Liver (tissue), 8 donors: ENCODE measurements at regions not wholly inside any gene's neighbourhood (a gene's known extent, or its start where the extent isn't known, plus 50 kb on each side); places are given as distances from the start of the nearest gene placed in this dataset.

Experiments used
- DNase-seq: peaks from one replicate; pipeline ENCODE4 v3.0.0-alpha.2; 2017; ENCODE audit warnings: low spot score
- H3K27ac ChIP-seq, 2 donors: one replicate each; pipeline ENCODE4 v1.7.0; 2013; ENCODE audit warnings: inconsistent platforms in 2 of 2, low read length in 2 of 2, control low read depth in 1 of 2, low read depth in 1 of 2, mild to moderate bottlenecking in 1 of 2
- H3K27me3 ChIP-seq, 4 donors: one replicate each; pipeline versions ENCODE4 v1.6.1 to v1.7.0; 2013; ENCODE audit warnings: low read length in 3 of 4, inconsistent platforms in 1 of 4, mild to moderate bottlenecking in 1 of 4, moderate library complexity in 1 of 4; ENCODE audit not compliant: control insufficient read depth in 4 of 4, insufficient read depth in 4 of 4
- H3K36me3 ChIP-seq, 4 donors: one replicate each; pipeline versions ENCODE4 v1.6.1 to v1.7.0; 2013; ENCODE audit warnings: low read length in 3 of 4, mild to moderate bottlenecking in 3 of 4, low read depth in 1 of 4, moderate library complexity in 1 of 4; ENCODE audit not compliant: control insufficient read depth in 4 of 4, insufficient read depth in 3 of 4
- H3K4me1 ChIP-seq, 4 donors: one replicate each; pipeline versions ENCODE4 v1.6.1 to v1.7.0; 2013; ENCODE audit warnings: low read length in 3 of 4, mild to moderate bottlenecking in 3 of 4, moderate library complexity in 1 of 4; ENCODE audit not compliant: control insufficient read depth in 4 of 4, insufficient read depth in 4 of 4
- H3K4me3 ChIP-seq, 3 donors: one replicate each; pipeline versions ENCODE4 v1.6.1 to v1.7.0; 2013; ENCODE audit warnings: low read length in 3 of 3, control low read depth in 1 of 3, low read depth in 1 of 3, mild to moderate bottlenecking in 1 of 3
- H3K9ac ChIP-seq, 2 donors: one replicate each; pipeline ENCODE4 v1.7.0; 2013; ENCODE audit warnings: low read length in 2 of 2, mild to moderate bottlenecking in 2 of 2, moderate library complexity in 2 of 2, control low read depth in 1 of 2, low read depth in 1 of 2
- H3K9me3 ChIP-seq, 4 donors: one replicate each; pipeline versions ENCODE4 v1.6.1 to v1.7.0; 2013; ENCODE audit warnings: low read length in 3 of 4; ENCODE audit not compliant: control insufficient read depth in 4 of 4
- ATF3 ChIP-seq: IDR thresholded peaks from 2 replicates; pipeline ENCODE4 v1.6.1; 2016; ENCODE audit warnings: antibody characterized with exemption
- EGR1 ChIP-seq, 2 donors: IDR thresholded peaks; 2 replicates each; pipeline ENCODE4 v1.6.1; 2016 to 2018; ENCODE audit warnings: antibody characterized with exemption in 2 of 2, low read depth in 2 of 2
- FOXA1 ChIP-seq: IDR thresholded peaks from 2 replicates; pipeline ENCODE4 v1.6.1; 2016; ENCODE audit warnings: antibody characterized with exemption
- FOXA2 ChIP-seq: IDR thresholded peaks from 2 replicates; pipeline ENCODE4 v1.6.1; 2016; ENCODE audit warnings: antibody characterized with exemption
- GABPA ChIP-seq, 2 donors: IDR thresholded peaks in 1 of 2; conservative IDR thresholded peaks in 1 of 2; 2 replicates each; pipeline ENCODE4 v1.6.1; 2016; ENCODE audit warnings: antibody characterized with exemption in 2 of 2, mild to moderate bottlenecking in 1 of 2, moderate library complexity in 1 of 2
- HNF4A ChIP-seq, 2 donors: conservative IDR thresholded peaks; 2 replicates each; pipeline ENCODE4 v1.6.1; 2016; ENCODE audit warnings: antibody characterized with exemption in 2 of 2, mild to moderate bottlenecking in 2 of 2
- HNF4G ChIP-seq: IDR thresholded peaks from 2 replicates; pipeline ENCODE4 v1.6.1; 2016; ENCODE audit warnings: antibody characterized with exemption
- JUND ChIP-seq, 2 donors: IDR thresholded peaks; 2 replicates each; pipeline ENCODE4 v1.6.1; 2016; ENCODE audit warnings: antibody characterized with exemption in 2 of 2
- NR2F2 ChIP-seq: IDR thresholded peaks from 2 replicates; pipeline ENCODE4 v1.6.1; 2016; ENCODE audit warnings: antibody characterized with exemption
- RAD21 ChIP-seq, 2 donors: IDR thresholded peaks; 2 replicates each; pipeline ENCODE4 v1.6.1; 2016; ENCODE audit warnings: antibody characterized with exemption in 2 of 2, mild to moderate bottlenecking in 2 of 2
- RXRA ChIP-seq, 2 donors: IDR thresholded peaks; 2 replicates each; pipeline ENCODE4 v1.6.1; 2017 to 2018; ENCODE audit warnings: antibody characterized with exemption in 2 of 2, mild to moderate bottlenecking in 1 of 2
- SP1 ChIP-seq: IDR thresholded peaks from 2 replicates; pipeline ENCODE4 v1.6.1; 2018; ENCODE audit warnings: antibody characterized with exemption, mild to moderate bottlenecking
- TAF1 ChIP-seq: conservative IDR thresholded peaks from 2 replicates; pipeline ENCODE4 v1.6.1; 2016; ENCODE audit warnings: antibody characterized with exemption, mild to moderate bottlenecking
- YY1 ChIP-seq: IDR thresholded peaks from 2 replicates; pipeline ENCODE4 v1.6.1; 2016; ENCODE audit warnings: antibody characterized with exemption, mild to moderate bottlenecking
- ZBTB33 ChIP-seq: IDR thresholded peaks from 2 replicates; pipeline ENCODE4 v1.6.1; 2016; ENCODE audit warnings: antibody characterized with exemption
- WGBS: extraction: QIAGEN DNeasy Blood & Tissue Kit; methylation state at CpG from one replicate; pipeline ENCODE4 v1.1.7; 2013; 5-methylcytosine and 5-hydroxymethylcytosine counted together
- TF ChIP-seq, protein P1 (sequence below): IDR thresholded peaks from 2 replicates; pipeline ENCODE4 v1.6.1; 2016; ENCODE audit warnings: antibody characterized with exemption, mild to moderate bottlenecking
- TF ChIP-seq, protein P2 (sequence below): fragments of 150-350 bp; IDR thresholded peaks from 2 replicates; pipeline ENCODE4 v1.5.1; 2017; ENCODE audit warnings: improper control_type of control experiment, low read depth, low read length; ENCODE audit not compliant: missing input control
- TF ChIP-seq, protein P3 (sequence below): IDR thresholded peaks from 2 replicates; pipeline ENCODE4 v1.6.1; 2016; ENCODE audit warnings: antibody characterized with exemption
- donor health status: healthy.
- donor health status: healthy.
- donor health status: healthy.
- donor health status: healthy.
- donor health status: healthy.

DNA sequence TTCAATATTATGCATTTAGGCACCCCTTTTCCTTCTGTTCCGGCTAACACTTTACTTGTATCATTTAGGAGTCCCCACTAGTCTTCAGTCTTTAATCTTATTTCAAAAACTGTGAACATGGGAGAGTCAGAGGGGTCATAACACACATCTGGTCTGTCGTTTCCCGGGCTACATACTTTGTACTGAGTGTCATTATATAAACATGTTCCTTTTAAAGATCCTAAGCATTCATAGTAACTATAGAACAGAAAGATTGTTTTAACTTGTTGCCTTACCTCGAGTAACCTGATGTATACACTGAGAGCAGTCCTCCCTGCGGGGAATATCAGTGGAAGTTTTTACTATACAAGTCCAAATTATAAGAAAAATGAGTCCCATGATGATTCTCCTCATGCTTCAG, 78.2 kb upstream of the VEPH1 start (continued):
- TF ChIP-seq FOXA1 (no peak), FOXA2 (no peak), JUND (IDR thresholded peaks at IDR 0.05) (no peak)

- DNase-seq, result no peak
- whole genome bisulfite sequencing, result 76% methylated on average over 3 of the region's 3 CpGs
- Histone ChIP-seq H3K27ac (no peak overlapping the region), H3K4me1 (no peaks in the 10 kb centered on the region), H3K9ac (no peak overlapping the region), H3K4me3 (no peak overlapping the region), H3K9me3 (no peaks in the 10 kb centered on the region), H3K36me3 (no peaks in the 10 kb centered on the region), H3K27me3 (no peaks in the 10 kb centered on the region)
- TF ChIP-seq YY1 (no peak), FOXA2 (no peak), TAF1 (no peak), FOXA1 (no peak), GABPA (IDR thresholded peaks at IDR 0.05 in 1 of 2, conservative IDR thresholded peaks at IDR 0.05 in 1 of 2) (no peak), ATF3 (no peak), EGR1 (IDR thresholded peaks at IDR 0.05; ENCODE audit: low read depth in 2 of 2) (no peak), HNF4G (no peak), SP1 (no peak), JUND (IDR thresholded peaks at IDR 0.05) (no peak), NR2F2 (no peak), RAD21 (IDR thresholded peaks at IDR 0.05) (no peak), RXRA (IDR thresholded peaks at IDR 0.05) (no peak), ZBTB33 (no peak), HNF4A (conservative IDR thresholded peaks at IDR 0.05) (no peak)
- TF ChIP-seq, protein P1, sequence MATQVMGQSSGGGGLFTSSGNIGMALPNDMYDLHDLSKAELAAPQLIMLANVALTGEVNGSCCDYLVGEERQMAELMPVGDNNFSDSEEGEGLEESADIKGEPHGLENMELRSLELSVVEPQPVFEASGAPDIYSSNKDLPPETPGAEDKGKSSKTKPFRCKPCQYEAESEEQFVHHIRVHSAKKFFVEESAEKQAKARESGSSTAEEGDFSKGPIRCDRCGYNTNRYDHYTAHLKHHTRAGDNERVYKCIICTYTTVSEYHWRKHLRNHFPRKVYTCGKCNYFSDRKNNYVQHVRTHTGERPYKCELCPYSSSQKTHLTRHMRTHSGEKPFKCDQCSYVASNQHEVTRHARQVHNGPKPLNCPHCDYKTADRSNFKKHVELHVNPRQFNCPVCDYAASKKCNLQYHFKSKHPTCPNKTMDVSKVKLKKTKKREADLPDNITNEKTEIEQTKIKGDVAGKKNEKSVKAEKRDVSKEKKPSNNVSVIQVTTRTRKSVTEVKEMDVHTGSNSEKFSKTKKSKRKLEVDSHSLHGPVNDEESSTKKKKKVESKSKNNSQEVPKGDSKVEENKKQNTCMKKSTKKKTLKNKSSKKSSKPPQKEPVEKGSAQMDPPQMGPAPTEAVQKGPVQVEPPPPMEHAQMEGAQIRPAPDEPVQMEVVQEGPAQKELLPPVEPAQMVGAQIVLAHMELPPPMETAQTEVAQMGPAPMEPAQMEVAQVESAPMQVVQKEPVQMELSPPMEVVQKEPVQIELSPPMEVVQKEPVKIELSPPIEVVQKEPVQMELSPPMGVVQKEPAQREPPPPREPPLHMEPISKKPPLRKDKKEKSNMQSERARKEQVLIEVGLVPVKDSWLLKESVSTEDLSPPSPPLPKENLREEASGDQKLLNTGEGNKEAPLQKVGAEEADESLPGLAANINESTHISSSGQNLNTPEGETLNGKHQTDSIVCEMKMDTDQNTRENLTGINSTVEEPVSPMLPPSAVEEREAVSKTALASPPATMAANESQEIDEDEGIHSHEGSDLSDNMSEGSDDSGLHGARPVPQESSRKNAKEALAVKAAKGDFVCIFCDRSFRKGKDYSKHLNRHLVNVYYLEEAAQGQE, result no peak
- TF ChIP-seq, protein P2, sequence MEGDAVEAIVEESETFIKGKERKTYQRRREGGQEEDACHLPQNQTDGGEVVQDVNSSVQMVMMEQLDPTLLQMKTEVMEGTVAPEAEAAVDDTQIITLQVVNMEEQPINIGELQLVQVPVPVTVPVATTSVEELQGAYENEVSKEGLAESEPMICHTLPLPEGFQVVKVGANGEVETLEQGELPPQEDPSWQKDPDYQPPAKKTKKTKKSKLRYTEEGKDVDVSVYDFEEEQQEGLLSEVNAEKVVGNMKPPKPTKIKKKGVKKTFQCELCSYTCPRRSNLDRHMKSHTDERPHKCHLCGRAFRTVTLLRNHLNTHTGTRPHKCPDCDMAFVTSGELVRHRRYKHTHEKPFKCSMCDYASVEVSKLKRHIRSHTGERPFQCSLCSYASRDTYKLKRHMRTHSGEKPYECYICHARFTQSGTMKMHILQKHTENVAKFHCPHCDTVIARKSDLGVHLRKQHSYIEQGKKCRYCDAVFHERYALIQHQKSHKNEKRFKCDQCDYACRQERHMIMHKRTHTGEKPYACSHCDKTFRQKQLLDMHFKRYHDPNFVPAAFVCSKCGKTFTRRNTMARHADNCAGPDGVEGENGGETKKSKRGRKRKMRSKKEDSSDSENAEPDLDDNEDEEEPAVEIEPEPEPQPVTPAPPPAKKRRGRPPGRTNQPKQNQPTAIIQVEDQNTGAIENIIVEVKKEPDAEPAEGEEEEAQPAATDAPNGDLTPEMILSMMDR, result no peak
- TF ChIP-seq, protein P3, sequence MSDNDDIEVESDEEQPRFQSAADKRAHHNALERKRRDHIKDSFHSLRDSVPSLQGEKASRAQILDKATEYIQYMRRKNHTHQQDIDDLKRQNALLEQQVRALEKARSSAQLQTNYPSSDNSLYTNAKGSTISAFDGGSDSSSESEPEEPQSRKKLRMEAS, result no peak
Observed at GRCh38 chr3:157578181-157578580, 75.0 kb upstream of the VEPH1 start.
